ENCODE measurements at regions not wholly inside any gene's neighbourhood (a gene's known extent, or its start where the extent isn't known, plus 50 kb on each side); places are given as distances from the start of the nearest gene placed in this dataset.
"Not testable (repeated sequence)": the region's sequence is repeated elsewhere in the genome, so short reads cannot be mapped to it uniquely, and the experiment has no call there.

DNA sequence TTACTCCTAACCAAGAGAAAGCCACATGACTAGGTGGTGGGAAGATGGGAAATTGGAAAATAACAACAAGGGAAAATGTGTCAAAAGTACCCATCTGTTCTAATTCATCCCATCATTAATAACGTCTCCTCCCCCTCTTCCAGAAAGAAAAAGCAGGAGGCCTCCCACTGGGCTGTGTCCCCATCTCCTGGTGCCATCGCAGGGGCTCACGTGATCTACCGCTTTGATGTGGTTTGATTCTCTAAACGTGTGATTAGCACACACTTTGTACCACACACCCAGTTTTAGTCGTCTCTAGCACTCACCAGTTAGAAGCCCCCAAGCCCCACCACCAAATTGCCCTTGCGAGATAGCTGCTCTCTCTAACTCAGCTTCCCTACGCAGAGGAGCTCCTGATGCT lies 353.6 kb downstream of the RRAGC start:
- DNase-seq, result no peak

DNA sequence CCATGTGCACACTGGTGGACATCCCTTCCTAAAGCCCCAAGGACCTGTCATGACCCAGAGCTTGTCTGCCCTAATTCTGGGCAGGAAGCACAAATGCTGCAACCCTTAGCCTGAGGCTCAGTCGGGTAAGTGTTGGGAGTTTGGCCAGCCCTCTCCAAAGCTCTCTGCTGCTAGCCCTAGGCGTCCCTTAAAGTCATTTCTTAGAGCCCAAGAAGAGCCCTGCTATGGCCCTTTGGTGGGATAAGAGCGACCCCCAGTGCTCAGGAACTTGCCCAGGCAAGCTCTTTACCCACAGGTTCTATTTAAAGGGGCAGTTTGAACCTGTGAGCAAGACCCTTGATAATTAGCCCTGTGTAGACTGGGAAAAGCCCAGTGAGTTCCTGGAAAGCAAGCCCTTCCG lies 356.8 kb downstream of the RRAGC start:
- DNase-seq, result no peak

- DNase-seq, result no peak
Measured at GRCh38 chr1:38500891-38501290, 358.7 kb downstream of the RRAGC start.

GRCh38 chr1:38500352-38500751 lies 359.2 kb downstream of the RRAGC start:
- DNase-seq, result no peak

DNA sequence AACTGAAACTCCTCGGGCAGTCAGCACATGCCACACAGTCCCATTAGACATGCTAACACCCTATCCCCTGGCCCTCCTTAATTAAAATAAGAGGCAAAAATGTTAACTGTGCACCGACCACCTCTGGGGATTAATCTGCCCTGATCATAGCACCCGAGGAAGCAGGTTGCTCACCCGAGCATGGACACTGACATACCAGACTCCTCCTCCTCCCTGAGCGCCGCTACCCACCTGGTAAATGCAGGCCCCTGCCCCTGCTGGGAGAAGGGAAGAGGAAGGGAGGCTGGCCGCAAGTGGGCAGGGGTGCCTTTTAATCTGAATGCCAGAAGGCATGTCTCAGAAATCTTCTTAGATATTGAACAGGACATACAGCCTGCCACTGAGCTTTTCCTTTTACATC lies 360.9 kb downstream of the RRAGC start:
- no peak for DNase-seq

- no peak for DNase-seq
Measured at GRCh38 chr1:38497921-38498656, 361.5 kb downstream of the RRAGC start.

- DNase-seq, result not testable (repeated sequence)
Measured at GRCh38 chr1:38493306-38493705, 366.3 kb downstream of the RRAGC start.

DNA sequence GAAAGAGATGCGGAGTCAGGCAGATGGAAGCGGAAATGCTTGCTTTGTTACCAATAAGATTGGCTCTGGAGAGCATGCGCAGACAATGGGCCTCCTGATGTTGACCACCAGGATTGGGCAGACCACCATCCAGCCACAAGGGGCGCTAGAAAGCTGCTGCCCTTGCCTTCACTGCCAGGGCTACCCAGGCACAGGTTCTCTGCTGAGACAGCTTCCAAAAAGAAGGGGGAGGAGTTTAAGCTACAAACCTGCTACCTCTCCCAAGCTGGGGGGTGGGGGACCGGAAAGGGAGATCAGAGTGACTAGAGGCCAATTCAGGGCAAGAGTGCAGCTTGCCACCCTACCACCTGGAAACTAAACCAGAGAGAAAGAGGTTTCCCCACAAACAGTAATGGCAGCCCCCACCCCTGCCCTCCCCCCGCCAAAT lies 369.7 kb downstream of the RRAGC start:
- DNase-seq, result no peak

GRCh38 chr1:38488162-38488898 lies 371.2 kb downstream of the RRAGC start:
- no peak for DNase-seq

GRCh38 chr1:38487396-38487795 lies 372.2 kb downstream of the RRAGC start:
- DNase-seq, result no peak

GRCh38 chr1:38486085-38486484 lies 373.5 kb downstream of the RRAGC start:
- no peak for DNase-seq

DNA sequence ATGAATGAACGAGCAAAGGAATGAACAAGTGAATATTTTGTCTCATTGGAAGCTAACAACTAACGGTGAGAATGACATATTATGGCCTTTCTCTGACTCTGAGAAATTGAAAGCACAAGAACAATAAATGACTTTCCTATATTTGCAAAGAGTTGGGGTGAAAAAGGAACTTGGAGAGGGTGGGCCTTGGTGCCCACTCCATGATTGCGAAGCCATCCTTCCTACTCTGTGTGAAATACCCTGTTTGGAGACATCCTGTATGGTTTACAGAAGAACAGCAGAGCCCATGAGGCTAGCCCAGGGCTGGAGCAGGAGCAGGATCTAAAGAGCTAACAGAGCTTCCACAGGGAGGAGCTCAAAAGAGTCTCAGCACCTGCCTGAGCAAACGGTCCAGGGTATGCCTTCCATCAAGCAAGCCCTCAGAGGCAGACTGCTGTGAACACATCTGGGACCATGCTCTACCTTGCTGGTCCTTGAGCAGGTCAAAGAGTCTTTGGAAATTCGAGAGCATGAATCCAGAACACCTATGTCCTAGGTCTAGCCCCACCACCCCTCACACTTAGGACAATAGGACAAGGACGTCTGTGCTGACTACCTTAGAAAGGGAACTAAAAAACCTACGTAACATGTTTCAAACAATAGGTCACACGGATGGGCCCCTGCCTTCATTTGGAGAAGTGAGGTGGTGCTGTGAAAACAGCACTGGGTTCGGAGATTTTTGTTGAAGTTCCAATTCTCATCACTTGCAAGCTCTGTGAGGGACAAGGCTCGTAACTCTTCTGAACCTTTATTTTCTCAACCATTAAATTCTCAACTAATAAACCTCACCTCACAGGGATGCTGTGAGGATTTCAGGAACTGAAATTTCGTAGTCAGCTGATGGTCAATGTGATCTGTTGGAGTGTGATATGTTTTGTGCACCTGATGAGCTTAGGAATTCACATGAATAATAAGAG lies 377.4 kb downstream of the RRAGC start:
- no peak for DNase-seq

GRCh38 chr1:38479662-38480061 lies 379.9 kb downstream of the RRAGC start:
- not testable (repeated sequence) for DNase-seq

- no peak for DNase-seq
Measured at GRCh38 chr1:38477811-38478210, 381.8 kb downstream of the RRAGC start.

- no peak for DNase-seq
Measured at GRCh38 chr1:38476850-38477178, 382.8 kb downstream of the RRAGC start.

DNA sequence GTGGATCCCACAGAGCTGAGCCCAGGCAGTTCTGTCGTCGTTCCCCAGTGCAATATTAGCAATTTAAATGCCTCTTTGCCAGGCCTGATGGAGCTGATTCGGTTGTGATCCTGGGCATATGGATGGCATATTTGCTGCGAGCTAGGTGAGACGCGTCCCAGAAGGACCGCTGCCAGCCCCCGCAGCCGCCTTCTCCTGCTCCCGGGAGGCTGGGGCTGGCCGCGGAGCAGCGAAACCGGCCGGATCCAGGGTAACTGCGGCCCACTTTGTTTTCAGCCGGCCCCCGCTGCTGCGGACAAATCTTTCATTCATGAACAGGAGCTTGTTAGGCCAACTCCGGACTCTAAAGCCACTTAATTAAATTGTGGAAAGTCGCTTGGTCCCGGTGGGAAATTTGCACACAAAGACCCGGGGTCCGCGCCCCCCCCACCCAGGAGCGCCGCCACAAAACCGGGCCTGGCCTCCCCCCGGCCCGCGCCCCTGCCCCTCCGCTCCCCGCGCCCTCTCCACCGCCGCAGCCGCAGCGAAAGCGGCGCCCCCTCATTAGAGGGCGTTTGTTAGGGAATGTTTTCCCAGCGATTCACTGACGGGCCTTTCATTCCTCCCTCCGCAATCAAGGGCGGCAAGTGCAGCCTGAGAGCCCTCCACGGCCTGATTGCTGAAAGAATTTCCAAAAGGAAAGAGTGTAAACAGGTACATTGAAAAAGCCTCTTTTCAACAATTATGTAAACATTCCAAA lies 383.3 kb downstream of the RRAGC start:
- DNase-seq, result peak in 1 of 3 donors; percentile 25

DNA sequence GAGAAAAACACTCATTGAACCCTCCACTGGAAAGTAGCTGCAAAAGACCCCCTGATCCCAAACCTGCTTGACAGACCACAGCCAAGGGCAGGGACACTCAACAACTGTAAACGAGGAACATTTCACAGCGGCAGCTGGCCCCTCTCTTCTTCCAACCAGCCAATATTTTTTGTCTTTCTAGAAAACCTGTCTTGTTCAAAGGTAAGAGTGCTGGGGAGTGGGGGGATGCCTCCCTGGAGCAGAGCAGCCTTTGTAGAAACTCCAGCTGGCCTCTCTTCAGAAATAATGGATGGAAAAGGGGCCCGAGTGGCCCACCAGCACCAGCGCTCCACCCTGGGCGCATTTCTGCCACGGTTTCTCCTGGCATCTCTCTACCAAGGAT lies 384.0 kb downstream of the RRAGC start:
- no peak for DNase-seq

- no peak for DNase-seq
Measured at GRCh38 chr1:38474738-38475623, 384.6 kb downstream of the RRAGC start.

GRCh38 chr1:38466487-38466886 lies 393.1 kb downstream of the RRAGC start:
- no peak for DNase-seq

DNA sequence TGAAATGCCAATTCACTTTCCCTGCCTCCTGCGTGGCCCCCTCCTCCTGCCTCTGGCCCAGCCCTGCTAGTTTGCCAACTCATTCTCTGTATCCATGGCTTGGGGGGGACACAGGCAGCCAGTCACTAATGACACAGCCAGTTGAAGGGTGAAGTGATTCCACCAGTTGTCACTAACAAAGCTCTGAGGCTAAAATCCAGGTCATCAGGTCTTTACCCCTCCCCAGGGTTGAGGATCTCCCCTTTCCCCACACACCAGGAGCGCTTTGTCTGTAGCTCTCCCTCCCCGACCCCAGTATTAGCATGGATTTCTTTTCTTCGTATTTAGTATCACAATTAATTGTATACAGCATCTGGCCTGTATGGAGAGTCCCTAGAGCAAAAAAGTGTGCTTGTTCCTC lies 394.1 kb downstream of the RRAGC start:
- DNase-seq, result no peak

Measured in muscle of back (tissue), 3 donors.